HepG2 (cell line): ENCODE measurements at regions not wholly inside any gene's neighbourhood (a gene's known extent, or its start where the extent isn't known, plus 50 kb on each side); places are given as distances from the start of the nearest gene placed in this dataset.
A peak's percentile ranks its signal among the peaks of the same experiment; 100 is the strongest.

ENCODE experiments used
- BCL6 ChIP-seq: IDR thresholded peaks from 2 replicates; pipeline ENCODE4 v1.6.1; 2016; ENCODE audit warnings: missing genetic modification reagents, missing compliant biosample characterization
- HDAC2 ChIP-seq: sonication (generic); formaldehyde crosslinking; IDR thresholded peaks from 2 replicates; pipeline ENCODE4 v1.4.0; 2020; ENCODE audit warnings: missing genetic modification reagents
- HMGXB4 ChIP-seq, 2 experiments: sonication (generic) in 1 of 2; formaldehyde crosslinking in 1 of 2; IDR thresholded peaks; 2 replicates each; pipeline versions ENCODE4 v1.4.0 to v1.6.1; 2018 to 2020; ENCODE audit warnings: missing genetic modification reagents in 2 of 2, borderline replicate concordance in 1 of 2, low read depth in 1 of 2, mild to moderate bottlenecking in 1 of 2, missing biosample characterization in 1 of 2
- MXD1 ChIP-seq: sonication (generic); formaldehyde crosslinking; IDR thresholded peaks from 2 replicates; pipeline ENCODE4 v1.4.0; 2020; ENCODE audit warnings: mild to moderate bottlenecking, missing genetic modification reagents
- NKX3-1 ChIP-seq: sonication (generic); formaldehyde crosslinking; IDR thresholded peaks from 2 replicates; pipeline ENCODE4 v1.5.0; 2020; ENCODE audit warnings: missing genetic modification reagents
- PATZ1 ChIP-seq: sonication (generic); formaldehyde crosslinking; IDR thresholded peaks from 2 replicates; pipeline ENCODE4 v1.4.0; 2020; ENCODE audit warnings: missing genetic modification reagents
- SRY ChIP-seq: sonication (generic); formaldehyde crosslinking; IDR thresholded peaks from 2 replicates; pipeline ENCODE4 v1.8.0; 2022; ENCODE audit warnings: mild to moderate bottlenecking, missing genetic modification reagents
- STAT5B ChIP-seq: sonication (generic); formaldehyde crosslinking; IDR thresholded peaks from 2 replicates; pipeline ENCODE4 v1.4.0; 2020; ENCODE audit warnings: missing genetic modification reagents
- TOPORS ChIP-seq: sonication (generic); formaldehyde crosslinking; IDR thresholded peaks from 2 replicates; pipeline ENCODE4 v1.8.0; 2023; ENCODE audit warnings: mild to moderate bottlenecking, missing genetic modification reagents
- YY1 ChIP-seq: IDR thresholded peaks from 2 replicates; pipeline ENCODE4 v1.6.1; 2011; ENCODE audit warnings: low read length, low read depth, moderate library complexity, mild to moderate bottlenecking; ENCODE audit not compliant: insufficient read depth, insufficient replicate concordance
- ZBTB39 ChIP-seq: sonication (generic); formaldehyde crosslinking; IDR thresholded peaks from 2 replicates; pipeline ENCODE4 v1.5.0; 2020; ENCODE audit warnings: missing genetic modification reagents
- ZMYM2 ChIP-seq: sonication (generic); formaldehyde crosslinking; IDR thresholded peaks from 2 replicates; pipeline ENCODE4 v1.8.0; 2022; ENCODE audit warnings: mild to moderate bottlenecking, missing genetic modification reagents
- ZNF331 ChIP-seq: sonication (generic); formaldehyde crosslinking; IDR thresholded peaks from 2 replicates; pipeline ENCODE4 v1.4.0; 2020; ENCODE audit warnings: missing genetic modification reagents
- ZNF687 ChIP-seq: sonication (generic); formaldehyde crosslinking; IDR thresholded peaks from 2 replicates; pipeline ENCODE4 v1.5.1; 2020; ENCODE audit warnings: mild to moderate bottlenecking, missing genetic modification reagents, moderate library complexity
- ZNF704 ChIP-seq: sonication (generic); formaldehyde crosslinking; IDR thresholded peaks from 2 replicates; pipeline ENCODE4 v1.8.1; 2023; ENCODE audit warnings: mild to moderate bottlenecking, inconsistent platforms, moderate library complexity, missing genetic modification reagents, borderline replicate concordance

- TF ChIP-seq ZMYM2 (CRISPR knock-in tag) (no peak), STAT5B (CRISPR knock-in tag) (no peak), YY1 (peak; percentile 35), ZNF704 (CRISPR knock-in tag) (0 out of 2 replicates have a peak, but pooled peaks have one; percentile 15), HDAC2 (0 out of 2 replicates have a peak, but pooled peaks have one; percentile 27), PATZ1 (CRISPR knock-in tag) (0 out of 2 replicates have a peak, but pooled peaks have one; percentile 22), ZNF331 (peak; percentile 42; the same call in 1 of the 2 replicates), ZNF687 (CRISPR knock-in tag) (peak; percentile 64), HMGXB4 (CRISPR knock-in tag; IDR thresholded peaks at IDR 0.05; ENCODE audit: borderline replicate concordance in 1 of 2, low read depth in 1 of 2) (peak; percentile 52 to 58; a peak in 2 of 4 replicates), BCL6 (CRISPR knock-in tag) (peak; percentile 40; the same call in 1 of the 2 replicates), ZBTB39 (peak; percentile 26; the same call in 1 of the 2 replicates), SRY (0 out of 2 replicates have a peak, but pooled peaks have one; percentile 52), TOPORS (CRISPR knock-in tag) (no peak), MXD1 (CRISPR knock-in tag) (0 out of 2 replicates have a peak, but pooled peaks have one; percentile 21), NKX3-1 (CRISPR knock-in tag) (no peak)
These were observed 134.7 kb downstream of the TPRA1 start (continued) for GRCh38 chr3:127455541-127456450.
